ENCODE measurements at regions not wholly inside any gene's neighbourhood (a gene's known extent, or its start where the extent isn't known, plus 50 kb on each side); places are given as distances from the start of the nearest gene placed in this dataset.

- no peak for TF ChIP-seq CTCF (IDR thresholded peaks at IDR 0.05; ENCODE audit: poor library complexity, severe bottlenecking)
- ATAC-seq (ENCODE audit: low read depth): no peak
- no peaks in the 10 kb centered on the region for H3K9me3 ChIP-seq (ENCODE audit: severe bottlenecking)
- no peak overlapping the region for H3K27ac ChIP-seq (ENCODE audit: poor library complexity, severe bottlenecking)
- DNase-seq (ENCODE audit: low spot score): no peak
- H3K4me3 ChIP-seq (ENCODE audit: severe bottlenecking): no peak overlapping the region
- no peaks in the 10 kb centered on the region for H3K4me1 ChIP-seq (ENCODE audit: insufficient read depth, poor library complexity, severe bottlenecking)
- no peaks in the 10 kb centered on the region for H3K27me3 ChIP-seq (ENCODE audit: insufficient read depth, poor library complexity, severe bottlenecking)
- H3K36me3 ChIP-seq (ENCODE audit: low read depth): no peaks in the 10 kb centered on the region
Measured at GRCh38 chr10:36683421-36683820, 442.0 kb upstream of the ANKRD30A start.

- DNase-seq (ENCODE audit: low spot score) (no peak), ATAC-seq (ENCODE audit: low read depth) (no peak)
- Histone ChIP-seq H3K9me3 (ENCODE audit: severe bottlenecking) (no peaks in the 10 kb centered on the region), H3K4me1 (ENCODE audit: insufficient read depth, poor library complexity, severe bottlenecking) (no peaks in the 10 kb centered on the region), H3K4me3 (ENCODE audit: severe bottlenecking) (no peak overlapping the region), H3K27ac (ENCODE audit: poor library complexity, severe bottlenecking) (no peak overlapping the region), H3K36me3 (ENCODE audit: low read depth) (no peaks in the 10 kb centered on the region), H3K27me3 (ENCODE audit: insufficient read depth, poor library complexity, severe bottlenecking) (no peaks in the 10 kb centered on the region)
- TF ChIP-seq CTCF (IDR thresholded peaks at IDR 0.05; ENCODE audit: poor library complexity, severe bottlenecking): no peak
Measured at GRCh38 chr10:36681751-36682632, 443.4 kb upstream of the ANKRD30A start.

- Histone ChIP-seq H3K36me3 (ENCODE audit: low read depth) (no peaks in the 10 kb centered on the region), H3K4me1 (ENCODE audit: insufficient read depth, poor library complexity, severe bottlenecking) (no peaks in the 10 kb centered on the region), H3K27me3 (ENCODE audit: insufficient read depth, poor library complexity, severe bottlenecking) (no peaks in the 10 kb centered on the region), H3K4me3 (ENCODE audit: severe bottlenecking) (no peak overlapping the region), H3K9me3 (ENCODE audit: severe bottlenecking) (no peaks in the 10 kb centered on the region), H3K27ac (ENCODE audit: poor library complexity, severe bottlenecking) (no peak overlapping the region)
- TF ChIP-seq CTCF (IDR thresholded peaks at IDR 0.05; ENCODE audit: poor library complexity, severe bottlenecking): no peak
- ATAC-seq (ENCODE audit: low read depth): no peak
- no peak for DNase-seq (ENCODE audit: low spot score)
Measured at GRCh38 chr10:36679554-36679953, 445.8 kb upstream of the ANKRD30A start.

- no peaks in the 10 kb centered on the region for H3K36me3 ChIP-seq (ENCODE audit: low read depth)
- ATAC-seq (ENCODE audit: low read depth) (no peak), DNase-seq (ENCODE audit: low spot score) (no peak)
- H3K27me3 ChIP-seq (ENCODE audit: insufficient read depth, poor library complexity, severe bottlenecking): no peaks in the 10 kb centered on the region
- no peak overlapping the region for H3K4me3 ChIP-seq (ENCODE audit: severe bottlenecking)
- no peaks in the 10 kb centered on the region for H3K9me3 ChIP-seq (ENCODE audit: severe bottlenecking)
- no peak overlapping the region for H3K27ac ChIP-seq (ENCODE audit: poor library complexity, severe bottlenecking)
- H3K4me1 ChIP-seq (ENCODE audit: insufficient read depth, poor library complexity, severe bottlenecking): no peaks in the 10 kb centered on the region
- no peak for TF ChIP-seq CTCF (IDR thresholded peaks at IDR 0.05; ENCODE audit: poor library complexity, severe bottlenecking)
Measured at GRCh38 chr10:36677431-36677768, 448.0 kb upstream of the ANKRD30A start.

- no peaks in the 10 kb centered on the region for H3K9me3 ChIP-seq (ENCODE audit: severe bottlenecking)
- H3K36me3 ChIP-seq (ENCODE audit: low read depth): no peaks in the 10 kb centered on the region
- peaks cover 1% of the 10 kb centered on the region for H3K4me1 ChIP-seq (ENCODE audit: insufficient read depth, poor library complexity, severe bottlenecking)
- DNase-seq (ENCODE audit: low spot score): no peak
- ATAC-seq (ENCODE audit: low read depth): no peak
- H3K4me3 ChIP-seq (ENCODE audit: severe bottlenecking): no peak overlapping the region
- no peak overlapping the region for H3K27ac ChIP-seq (ENCODE audit: poor library complexity, severe bottlenecking)
- no peak for TF ChIP-seq CTCF (IDR thresholded peaks at IDR 0.05; ENCODE audit: poor library complexity, severe bottlenecking)
- no peaks in the 10 kb centered on the region for H3K27me3 ChIP-seq (ENCODE audit: insufficient read depth, poor library complexity, severe bottlenecking)
Measured at GRCh38 chr10:36676756-36677430, 448.5 kb upstream of the ANKRD30A start.
